Activated naive CD8-positive, alpha-beta T cell treated with anti-CD3 and anti-CD28 coated beads for 36 hours (primary cell): ENCODE measurements at regions not wholly inside any gene's neighbourhood (a gene's known extent, or its start where the extent isn't known, plus 50 kb on each side); places are given as distances from the start of the nearest gene placed in this dataset.
"Not testable (repeated sequence)": the region's sequence is repeated elsewhere in the genome, so short reads cannot be mapped to it uniquely, and the experiment has no call there.

Experiments used
- DNase-seq: peaks from one replicate; pipeline ENCODE4 v3.0.0; 2021
- H3K27ac Mint-ChIP-seq: one replicate; pipeline ENCODE4 v1.8.0; 2022; ENCODE audit warnings: mild to moderate bottlenecking, moderate library complexity, mixed read lengths
- H3K27me3 Mint-ChIP-seq: one replicate; pipeline ENCODE4 v1.8.0; 2022; ENCODE audit warnings: mild to moderate bottlenecking, mixed read lengths
- H3K36me3 Mint-ChIP-seq: one replicate; pipeline ENCODE4 v1.8.0; 2021; ENCODE audit warnings: mild to moderate bottlenecking, mixed read lengths
- H3K4me1 Mint-ChIP-seq: one replicate; pipeline ENCODE4 v1.8.0; 2021; ENCODE audit warnings: mixed read lengths
- H3K4me3 Mint-ChIP-seq: one replicate; pipeline ENCODE4 v1.8.0; 2022; ENCODE audit warnings: mild to moderate bottlenecking, moderate library complexity, mixed read lengths
- H3K9me3 Mint-ChIP-seq: one replicate; pipeline ENCODE4 v1.8.0; 2022; ENCODE audit warnings: mixed read lengths

DNA sequence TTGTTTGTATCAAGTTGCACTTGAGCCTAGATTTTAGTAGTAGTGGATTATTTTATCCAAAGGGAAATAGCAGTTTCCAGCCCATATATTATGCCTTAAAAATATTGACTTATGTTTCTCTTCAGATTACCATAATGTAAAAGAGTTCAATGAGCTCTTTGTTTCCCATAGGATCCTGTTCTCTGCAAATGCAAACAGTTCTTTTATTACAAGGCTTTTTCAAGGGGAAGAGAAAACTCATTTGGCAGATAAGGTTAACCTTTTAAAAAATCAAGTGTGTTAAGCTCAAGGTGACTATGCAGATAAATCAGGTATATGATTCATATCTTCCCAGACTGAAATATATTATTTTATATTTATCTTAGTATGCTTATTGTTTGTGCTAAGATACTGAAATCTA lies 961.2 kb upstream of the SPRY2 start:
- Mint-ChIP-seq H3K27me3 (no peaks in the 10 kb centered on the region), H3K9me3 (peaks cover 5% of the 10 kb centered on the region), H3K4me3 (no peak overlapping the region), H3K4me1 (no peaks in the 10 kb centered on the region), H3K36me3 (no peaks in the 10 kb centered on the region), H3K27ac (no peak overlapping the region)
- no peak for DNase-seq

- Mint-ChIP-seq H3K4me1 (no peaks in the 10 kb centered on the region), H3K36me3 (no peaks in the 10 kb centered on the region), H3K4me3 (no peak overlapping the region), H3K27me3 (no peaks in the 10 kb centered on the region), H3K27ac (no peak overlapping the region), H3K9me3 (peaks cover 6% of the 10 kb centered on the region)
- DNase-seq: no peak
These were observed 954.3 kb upstream of the SPRY2 start for GRCh38 chr13:81295177-81295576.

DNA sequence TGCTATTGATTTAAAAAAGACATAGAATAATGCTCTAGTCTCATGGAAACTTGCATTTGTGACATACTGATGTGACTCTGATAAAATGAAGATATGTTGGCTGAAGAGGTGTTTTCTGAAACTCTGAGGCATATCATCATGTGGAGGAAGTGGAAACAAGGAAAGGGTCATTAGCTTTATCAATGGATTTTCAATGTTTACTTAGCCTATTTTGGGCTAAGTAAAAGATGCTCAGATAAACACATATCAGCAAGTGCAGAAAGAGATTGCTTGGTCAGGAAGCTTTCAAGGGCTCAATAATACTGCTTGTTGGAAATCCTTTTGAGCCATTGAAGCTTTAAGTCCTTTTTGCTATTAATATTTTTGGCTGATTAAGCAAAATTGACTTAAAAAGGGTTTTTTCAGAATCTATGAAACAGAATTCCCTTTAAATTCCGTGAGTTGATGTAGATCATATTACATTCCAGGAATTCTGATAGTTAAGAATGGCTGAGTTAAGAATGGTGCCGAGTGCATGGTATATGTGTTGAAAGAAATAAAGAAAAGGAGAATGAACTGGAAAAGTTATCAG lies 952.8 kb upstream of the SPRY2 start:
- Mint-ChIP-seq H3K27me3 (no peaks in the 10 kb centered on the region), H3K4me3 (no peak overlapping the region), H3K36me3 (no peaks in the 10 kb centered on the region), H3K27ac (no peak overlapping the region), H3K4me1 (no peaks in the 10 kb centered on the region), H3K9me3 (peaks cover 6% of the 10 kb centered on the region)
- no peak for DNase-seq

DNA sequence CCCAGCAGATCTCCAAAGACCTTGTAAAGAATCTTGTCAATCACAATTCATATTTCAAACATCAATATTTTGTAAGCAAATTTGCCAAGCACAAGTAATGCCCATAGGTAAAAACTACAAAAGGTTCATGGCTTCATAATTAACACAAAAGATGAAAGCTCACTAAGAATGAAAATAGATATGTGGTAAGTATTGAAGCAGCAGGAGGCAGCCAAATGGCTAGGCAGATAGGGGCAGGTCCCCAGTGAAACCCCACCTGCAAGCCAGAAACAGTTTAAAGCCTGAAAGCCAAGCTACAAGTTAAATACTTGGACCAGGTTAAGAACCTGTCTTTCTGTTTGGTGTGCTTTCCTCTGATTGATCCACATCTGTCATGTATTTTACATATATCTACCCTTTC lies 942.6 kb upstream of the SPRY2 start:
- H3K36me3 Mint-ChIP-seq: no peaks in the 10 kb centered on the region
- no peak overlapping the region for H3K4me3 Mint-ChIP-seq
- H3K9me3 Mint-ChIP-seq: peaks cover 8% of the 10 kb centered on the region
- DNase-seq: no peak
- no peak overlapping the region for H3K27ac Mint-ChIP-seq
- H3K27me3 Mint-ChIP-seq: no peaks in the 10 kb centered on the region
- no peaks in the 10 kb centered on the region for H3K4me1 Mint-ChIP-seq

- H3K4me3 Mint-ChIP-seq: no peak overlapping the region
- peaks cover 8% of the 10 kb centered on the region for H3K9me3 Mint-ChIP-seq
- DNase-seq: no peak
These were observed 942.1 kb upstream of the SPRY2 start for GRCh38 chr13:81283062-81283461.

GRCh38 chr13:81275666-81276258 lies 934.8 kb upstream of the SPRY2 start:
- Mint-ChIP-seq H3K27me3 (no peaks in the 10 kb centered on the region), H3K36me3 (peaks cover 1% of the 10 kb centered on the region), H3K4me3 (no peak overlapping the region), H3K27ac (no peak overlapping the region), H3K9me3 (peaks cover 13% of the 10 kb centered on the region), H3K4me1 (no peaks in the 10 kb centered on the region)
- no peak for DNase-seq

More at GRCh38 chr13:81283062-81283461, 942.1 kb upstream of the SPRY2 start:
- Mint-ChIP-seq H3K4me1 (no peaks in the 10 kb centered on the region), H3K27me3 (no peaks in the 10 kb centered on the region), H3K36me3 (no peaks in the 10 kb centered on the region), H3K27ac (no peak overlapping the region)

DNA sequence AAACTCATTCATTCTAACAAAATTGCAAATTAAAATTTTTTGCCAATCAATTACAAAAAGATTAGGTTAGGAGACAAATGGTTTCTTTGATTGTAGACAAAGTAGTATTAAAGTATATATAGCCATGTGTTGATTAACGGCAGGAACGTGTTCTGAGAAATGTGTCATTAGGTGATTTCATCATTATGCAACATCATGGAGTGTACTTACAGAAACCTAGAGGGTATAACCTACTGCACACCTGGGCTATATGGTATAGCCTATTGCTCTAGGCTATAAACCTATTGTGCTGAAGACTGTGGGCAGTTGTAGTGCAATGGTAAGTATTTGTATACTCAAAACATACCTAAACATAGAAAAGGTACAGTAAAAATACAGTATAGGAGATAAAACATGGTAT lies 906.8 kb upstream of the SPRY2 start:
- peaks cover 3% of the 10 kb centered on the region for H3K9me3 Mint-ChIP-seq
- DNase-seq: no peak
- no peaks in the 10 kb centered on the region for H3K4me1 Mint-ChIP-seq
- H3K27me3 Mint-ChIP-seq: no peaks in the 10 kb centered on the region
- no peaks in the 10 kb centered on the region for H3K36me3 Mint-ChIP-seq
- no peak overlapping the region for H3K27ac Mint-ChIP-seq
- no peak overlapping the region for H3K4me3 Mint-ChIP-seq

- H3K4me3 Mint-ChIP-seq: no peak overlapping the region
- peaks cover 3% of the 10 kb centered on the region for H3K9me3 Mint-ChIP-seq
- H3K27me3 Mint-ChIP-seq: no peaks in the 10 kb centered on the region
- no peaks in the 10 kb centered on the region for H3K4me1 Mint-ChIP-seq
- H3K27ac Mint-ChIP-seq: no peak overlapping the region
- no peaks in the 10 kb centered on the region for H3K36me3 Mint-ChIP-seq
- DNase-seq: no peak
These were observed 905.6 kb upstream of the SPRY2 start for GRCh38 chr13:81246556-81246955.

DNA sequence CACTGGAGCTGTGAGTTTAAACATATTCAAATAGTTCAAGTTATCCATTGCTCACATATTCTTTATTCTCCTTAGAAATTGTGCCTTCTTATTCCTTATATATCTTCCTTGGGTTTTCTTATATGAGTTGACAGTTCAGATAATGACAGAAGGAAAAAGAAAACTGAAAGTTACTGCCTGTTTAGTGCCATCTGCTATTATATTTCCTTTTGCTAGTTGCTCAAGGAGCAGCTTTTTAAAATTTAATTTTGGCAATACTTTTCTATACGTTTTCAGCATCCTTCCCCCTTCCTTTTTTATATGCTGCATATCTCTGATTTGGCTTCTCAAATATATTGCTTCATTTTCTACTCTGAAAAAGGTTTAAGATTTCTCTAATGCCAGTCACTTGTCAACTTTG lies 903.1 kb upstream of the SPRY2 start:
- H3K27me3 Mint-ChIP-seq: no peaks in the 10 kb centered on the region
- DNase-seq: no peak
- H3K4me3 Mint-ChIP-seq: no peak overlapping the region
- H3K27ac Mint-ChIP-seq: no peak overlapping the region
- peaks cover 7% of the 10 kb centered on the region for H3K9me3 Mint-ChIP-seq
- no peaks in the 10 kb centered on the region for H3K36me3 Mint-ChIP-seq
- H3K4me1 Mint-ChIP-seq: no peaks in the 10 kb centered on the region

DNA sequence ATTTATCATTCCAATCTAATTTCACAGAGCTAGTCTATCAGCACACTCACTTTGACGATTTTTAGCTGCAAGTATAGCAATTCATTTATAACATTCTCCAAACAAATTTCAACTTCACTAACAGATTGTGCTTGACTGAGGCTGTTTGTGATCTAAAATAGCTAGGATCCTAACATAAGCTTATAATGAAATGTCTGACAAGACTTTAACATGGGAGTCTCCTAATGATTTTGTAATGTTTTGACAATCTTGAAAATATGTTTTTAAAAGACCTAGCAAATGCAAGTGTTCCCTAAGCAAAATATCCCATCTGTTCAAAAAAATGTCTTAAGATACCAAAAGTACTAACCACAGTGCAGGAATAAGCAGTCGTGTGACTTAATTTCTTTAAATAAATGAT lies 889.5 kb upstream of the SPRY2 start:
- H3K4me3 Mint-ChIP-seq: no peak overlapping the region
- DNase-seq: no peak
- H3K27ac Mint-ChIP-seq: no peak overlapping the region
- H3K9me3 Mint-ChIP-seq: peaks cover 4% of the 10 kb centered on the region
- no peaks in the 10 kb centered on the region for H3K27me3 Mint-ChIP-seq
- no peaks in the 10 kb centered on the region for H3K4me1 Mint-ChIP-seq
- H3K36me3 Mint-ChIP-seq: no peaks in the 10 kb centered on the region

- not testable (repeated sequence) for H3K4me1 Mint-ChIP-seq, H3K9me3 Mint-ChIP-seq, DNase-seq, H3K27ac Mint-ChIP-seq, H3K4me3 Mint-ChIP-seq, H3K36me3 Mint-ChIP-seq, H3K27me3 Mint-ChIP-seq
These were observed 885.9 kb upstream of the SPRY2 start for GRCh38 chr13:81226830-81227229.

GRCh38 chr13:81224209-81224833 lies 883.4 kb upstream of the SPRY2 start:
- Mint-ChIP-seq H3K27ac (no peak overlapping the region), H3K9me3 (peaks cover 9% of the 10 kb centered on the region)

GRCh38 chr13:81223778-81224177 lies 882.9 kb upstream of the SPRY2 start:
- no peak overlapping the region for H3K4me3 Mint-ChIP-seq
- H3K36me3 Mint-ChIP-seq: no peaks in the 10 kb centered on the region
- no peaks in the 10 kb centered on the region for H3K27me3 Mint-ChIP-seq

More at GRCh38 chr13:81224209-81224833, 883.4 kb upstream of the SPRY2 start:
- no peak for DNase-seq
- no peaks in the 10 kb centered on the region for H3K4me1 Mint-ChIP-seq
- no peaks in the 10 kb centered on the region for H3K27me3 Mint-ChIP-seq
- no peak overlapping the region for H3K4me3 Mint-ChIP-seq
- no peaks in the 10 kb centered on the region for H3K36me3 Mint-ChIP-seq

GRCh38 chr13:81211713-81212112 lies 870.8 kb upstream of the SPRY2 start:
- H3K4me1 Mint-ChIP-seq: no peaks in the 10 kb centered on the region
- H3K27me3 Mint-ChIP-seq: no peaks in the 10 kb centered on the region
- no peaks in the 10 kb centered on the region for H3K36me3 Mint-ChIP-seq
- H3K9me3 Mint-ChIP-seq: peaks cover 6% of the 10 kb centered on the region
- no peak overlapping the region for H3K4me3 Mint-ChIP-seq
- DNase-seq: no peak
- H3K27ac Mint-ChIP-seq: no peak overlapping the region

More at GRCh38 chr13:81223778-81224177, 882.9 kb upstream of the SPRY2 start:
- Mint-ChIP-seq H3K4me1 (no peaks in the 10 kb centered on the region), H3K27ac (no peak overlapping the region), H3K9me3 (peaks cover 9% of the 10 kb centered on the region)
- DNase-seq: no peak

DNA sequence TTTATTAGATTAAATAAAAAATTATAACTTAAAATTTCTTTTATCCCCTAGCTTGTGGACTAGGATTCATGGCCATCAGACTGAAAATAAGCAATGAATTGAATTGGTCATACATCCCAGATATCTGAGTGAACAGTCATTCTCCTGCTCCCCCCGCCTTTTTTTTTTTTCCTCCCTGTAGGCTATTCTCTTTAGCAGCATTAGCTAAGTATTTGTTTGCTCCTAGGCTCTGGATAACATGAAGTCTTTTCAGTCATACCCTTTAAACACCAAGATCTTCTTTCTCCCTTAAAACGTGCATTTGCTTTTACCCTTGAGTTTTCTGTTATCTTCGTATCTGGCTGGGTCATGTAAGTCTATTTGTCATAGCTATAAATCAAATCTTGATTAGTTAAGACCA lies 866.7 kb upstream of the SPRY2 start:
- Mint-ChIP-seq H3K9me3 (peaks cover 6% of the 10 kb centered on the region), H3K4me3 (no peak overlapping the region), H3K36me3 (no peaks in the 10 kb centered on the region), H3K4me1 (no peaks in the 10 kb centered on the region), H3K27me3 (no peaks in the 10 kb centered on the region), H3K27ac (no peak overlapping the region)
- no peak for DNase-seq

GRCh38 chr13:81207231-81207630 lies 866.3 kb upstream of the SPRY2 start:
- H3K9me3 Mint-ChIP-seq: peaks cover 6% of the 10 kb centered on the region
- H3K27me3 Mint-ChIP-seq: no peaks in the 10 kb centered on the region
- H3K27ac Mint-ChIP-seq: no peak overlapping the region
- no peak for DNase-seq
- no peaks in the 10 kb centered on the region for H3K4me1 Mint-ChIP-seq
- H3K4me3 Mint-ChIP-seq: no peak overlapping the region
- no peaks in the 10 kb centered on the region for H3K36me3 Mint-ChIP-seq
